ENCODE measurements at regions not wholly inside any gene's neighbourhood (a gene's known extent, or its start where the extent isn't known, plus 50 kb on each side); places are given as distances from the start of the nearest gene placed in this dataset.
A peak's percentile ranks its signal among the peaks of the same experiment; 100 is the strongest.

- DNase-seq, result no peak
Measured at GRCh38 chr11:70486731-70487130, 88.4 kb downstream of the CTTN start.

GRCh38 chr11:70487160-70487559, 88.8 kb downstream of the CTTN start:
- DNase-seq, result no peak

GRCh38 chr11:70487756-70488155, 89.4 kb downstream of the CTTN start:
- DNase-seq, result no peak

- DNase-seq, result no peak
Measured at GRCh38 chr11:70488171-70488703, 89.9 kb downstream of the CTTN start.

GRCh38 chr11:70489276-70489675, 90.9 kb downstream of the CTTN start:
- DNase-seq, result no peak

DNA sequence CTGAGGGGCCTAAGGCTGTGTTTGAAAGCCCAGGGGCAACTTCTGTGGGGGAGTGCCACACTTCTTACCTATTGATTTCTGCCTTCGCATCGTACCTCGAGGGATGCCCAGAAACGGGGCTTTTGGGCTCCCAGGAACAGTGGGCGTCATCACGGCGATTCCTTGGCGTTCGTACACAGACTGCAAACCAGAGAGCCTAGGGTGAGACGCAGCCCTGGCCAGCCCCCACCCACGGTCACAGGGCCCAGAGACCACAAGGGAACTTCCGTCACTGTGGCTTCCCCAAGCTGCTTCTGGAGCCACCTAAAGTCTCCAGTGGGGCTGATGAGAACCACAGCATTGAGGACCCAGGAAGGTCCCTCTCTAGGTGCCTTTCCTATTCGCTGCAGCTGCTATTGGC, 91.9 kb downstream of the CTTN start:
- DNase-seq, result peak; percentile 50

DNA sequence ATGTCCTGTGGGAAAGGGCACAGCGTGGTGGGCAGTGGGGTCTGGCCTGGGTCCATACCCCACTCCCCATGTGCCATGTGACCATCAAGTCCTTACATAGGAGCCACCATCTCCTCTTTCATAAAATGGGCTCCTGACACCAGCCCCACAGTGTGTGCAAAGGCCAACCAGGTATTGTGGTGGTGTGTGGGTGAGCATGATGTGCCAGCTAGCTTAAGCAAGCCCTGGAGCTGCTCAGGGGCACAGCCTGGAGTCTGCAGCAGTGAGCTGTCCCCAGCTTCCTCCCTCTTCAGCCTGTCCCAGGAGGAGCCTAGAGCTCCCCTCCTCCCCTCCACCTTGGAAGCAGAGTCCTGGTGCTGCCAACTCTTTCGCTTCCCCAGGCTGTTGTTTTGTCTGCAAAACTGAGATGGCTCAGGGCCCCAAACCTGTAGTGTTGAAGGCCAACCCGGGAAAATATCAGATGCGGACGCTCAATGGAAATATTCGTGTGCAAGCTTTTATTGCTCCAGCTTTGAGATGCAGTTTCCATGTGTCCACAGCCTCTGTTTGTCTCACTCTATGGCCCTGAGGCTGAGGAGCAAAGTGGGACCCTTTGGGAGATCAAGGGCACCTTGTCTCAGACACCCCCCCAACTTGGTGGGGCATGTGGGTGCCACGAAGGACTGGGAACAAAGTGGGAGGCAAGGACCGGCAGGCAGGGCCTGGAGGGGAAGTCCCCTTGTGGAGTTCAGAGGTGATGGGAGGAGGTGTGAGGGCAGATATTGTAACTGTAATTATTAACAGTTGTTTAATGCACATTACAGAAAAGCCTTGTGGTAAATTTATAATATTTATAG, 92.6 kb downstream of the CTTN start:
- DNase-seq, result no peak

- no peak for DNase-seq
Measured at GRCh38 chr11:70491696-70492472, 93.6 kb downstream of the CTTN start.

DNA sequence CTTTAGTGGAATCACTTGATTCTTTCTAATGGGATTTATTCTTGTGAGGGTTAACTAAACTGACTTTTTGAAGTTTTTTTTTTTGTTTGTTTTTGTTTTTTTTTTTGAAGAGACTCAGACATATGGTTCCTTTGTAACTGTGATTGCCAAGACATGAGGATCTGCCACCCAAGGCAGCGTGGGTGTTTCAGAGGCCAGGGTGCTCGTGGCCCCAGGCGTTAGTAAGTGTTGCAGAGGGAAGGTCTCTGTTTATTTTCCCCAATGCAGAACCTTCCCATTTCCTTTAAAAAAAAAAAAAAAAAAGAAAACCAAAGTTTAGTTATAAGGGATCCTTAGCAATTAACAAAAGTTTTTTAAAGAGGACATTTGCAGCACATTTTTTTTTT, 94.8 kb downstream of the CTTN start:
- DNase-seq, result peak; percentile 22

DNA sequence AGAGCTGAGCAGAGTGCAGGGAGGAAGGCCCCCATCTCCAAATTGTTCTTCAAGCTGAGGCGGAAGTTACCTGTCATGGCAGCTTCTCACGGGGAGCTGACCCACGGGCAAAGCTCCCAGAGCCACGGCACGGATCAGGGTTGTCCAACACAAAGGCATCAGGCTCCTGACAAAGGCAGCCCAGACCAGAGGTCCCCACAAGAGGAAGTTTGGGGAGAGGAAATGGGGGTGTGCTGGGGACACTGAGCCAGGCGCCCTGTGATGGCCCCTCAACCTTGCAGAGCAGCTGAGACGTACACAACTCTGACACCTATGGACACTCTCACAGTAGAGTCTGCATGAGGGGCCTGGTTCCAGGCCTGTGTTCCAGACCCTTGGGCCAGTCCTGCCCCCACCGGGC, 95.6 kb downstream of the CTTN start:
- no peak for DNase-seq

- DNase-seq, result no peak
Measured at GRCh38 chr11:70494559-70495350, 96.4 kb downstream of the CTTN start.

DNA sequence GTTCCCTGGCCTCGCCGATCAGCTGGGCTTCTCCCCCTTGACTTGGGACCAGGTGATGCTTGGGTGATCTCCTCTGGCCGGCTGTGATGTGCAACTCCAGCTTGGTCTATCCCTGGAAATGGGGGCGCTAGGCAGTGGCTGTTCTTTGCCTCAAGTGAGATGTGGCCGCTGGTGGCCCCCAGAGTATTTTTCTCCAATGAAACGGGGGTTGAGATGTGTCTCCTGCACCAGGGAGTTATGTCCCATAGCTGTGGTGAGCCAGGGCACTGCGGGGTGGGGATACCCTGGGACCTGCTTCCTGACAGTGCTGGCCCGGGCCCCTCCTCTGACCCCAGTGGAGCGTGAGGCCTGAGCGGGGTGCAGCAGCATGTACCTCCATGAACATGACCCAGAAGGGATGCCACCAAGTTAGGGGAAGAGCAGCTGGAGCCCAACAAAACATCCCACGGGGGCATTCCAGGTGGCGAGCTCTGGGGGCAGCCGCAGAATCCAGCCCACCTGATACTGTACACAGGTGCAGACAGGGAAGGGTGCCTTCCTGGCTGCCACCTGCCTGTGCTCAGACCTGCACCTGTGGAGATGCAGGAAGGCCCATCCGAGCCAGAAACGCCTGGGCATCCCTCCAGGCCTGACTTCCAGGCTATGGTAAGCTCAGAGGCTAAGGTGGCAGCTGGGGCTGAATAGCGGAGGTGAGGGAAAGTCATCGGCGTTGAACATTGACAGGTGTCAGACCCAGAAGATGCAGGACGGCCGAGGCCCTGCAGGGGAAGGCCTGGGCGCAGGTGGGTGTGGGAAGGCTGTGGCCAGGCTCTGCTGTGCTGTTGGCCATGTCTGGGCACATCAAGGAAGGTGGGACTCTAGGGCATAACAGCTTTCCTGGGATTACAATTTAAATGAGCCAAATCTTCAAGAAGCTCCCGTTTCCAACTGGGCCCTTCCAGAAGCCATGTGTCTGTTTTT, 97.3 kb downstream of the CTTN start:
- no peak for DNase-seq

- DNase-seq, result no peak
Measured at GRCh38 chr11:70496591-70497535, 98.5 kb downstream of the CTTN start.

GRCh38 chr11:70497536-70498075, 99.3 kb downstream of the CTTN start:
- DNase-seq, result no peak

- no peak for DNase-seq
Measured at GRCh38 chr11:70498171-70498571, 99.8 kb downstream of the CTTN start.

DNA sequence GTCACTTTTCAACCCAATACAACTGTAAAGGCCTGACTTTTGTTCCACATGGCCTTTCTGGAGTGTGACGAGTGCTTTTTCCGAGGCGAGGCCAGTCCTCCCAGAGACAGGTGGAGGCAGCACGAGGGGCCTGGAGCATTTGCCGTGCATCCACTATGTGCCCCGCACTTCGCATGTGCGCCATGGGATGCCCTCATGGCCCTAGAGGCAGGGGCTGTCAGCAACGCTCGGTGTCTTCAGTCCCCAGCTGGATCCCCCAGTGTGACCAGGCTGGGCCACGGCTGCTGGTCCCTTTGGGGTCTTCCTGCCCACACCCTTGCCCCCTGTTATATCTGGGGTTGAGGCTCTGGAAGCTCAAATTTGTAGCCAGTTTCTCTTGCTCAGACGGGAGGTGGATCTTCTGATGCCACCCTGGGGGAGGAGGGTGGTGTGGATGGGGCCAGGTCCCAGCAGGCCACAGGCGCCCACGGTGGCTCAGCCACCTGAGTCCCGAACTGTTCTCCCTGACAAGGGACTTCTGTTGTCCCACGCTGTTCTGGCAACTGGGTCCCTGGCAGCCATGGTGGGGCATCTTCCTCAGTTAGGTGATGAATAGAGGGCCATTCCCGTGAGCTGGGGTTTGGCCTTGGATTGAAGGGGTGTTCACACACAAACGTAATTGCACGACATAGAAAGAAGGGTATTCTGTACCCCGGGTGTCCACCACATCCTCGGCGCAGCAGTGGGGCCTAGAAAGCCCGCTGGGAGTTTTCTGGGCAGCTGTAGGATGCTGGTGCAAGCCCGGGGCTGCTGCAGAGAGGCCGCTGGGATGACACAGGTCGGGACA, 100.9 kb downstream of the CTTN start:
- DNase-seq, result no peak

- DNase-seq, result no peak
Measured at GRCh38 chr11:70500076-70500847, 101.9 kb downstream of the CTTN start.

GRCh38 chr11:70501051-70501901, 102.9 kb downstream of the CTTN start:
- DNase-seq, result no peak

Data from inflammatory macrophage treated with lipopolysaccharide for 4 hours (primary cell).